HEK293 (cell line): ENCODE measurements at regions not wholly inside any gene's neighbourhood (a gene's known extent, or its start where the extent isn't known, plus 50 kb on each side); places are given as distances from the start of the nearest gene placed in this dataset.

Experiments used
- CTCF ChIA-PET: fragments of 350-600 bp; formaldehyde crosslinking; extraction: SDS; loops from one replicate; lab custom pipeline; 2021; ENCODE audit warnings: antibody characterized with exemption; lab: Yijun Ruan, JAX
- POLR2A ChIA-PET: fragments of 300-600 bp; formaldehyde crosslinking; extraction: SDS; loops from one replicate; lab custom pipeline; 2020; ENCODE audit warnings: antibody characterized with exemption, inconsistent platforms; lab: Yijun Ruan, JAX
- H3K27ac ChIP-seq: fragments of 200-500 bp; sonication (Bioruptor generic); 2 replicates; pipeline ENCODE4 v1.5.1; 2014; ENCODE audit warnings: low read depth, low read length, control low read depth, inconsistent platforms; ENCODE audit errors: extremely low read depth
- H3K36me3 ChIP-seq, 2 experiments: fragments of 200-500 bp in 1 of 2; sonication (Bioruptor generic) in 1 of 2; 1 replicate in 1 of 2; 2 replicates in 1 of 2; pipeline ENCODE4 v1.5.1; 2014 to 2017; ENCODE audit warnings: inconsistent platforms in 2 of 2, low read length in 2 of 2; ENCODE audit not compliant: control insufficient read depth in 2 of 2, insufficient read depth in 1 of 2
- H3K4me1 ChIP-seq: fragments of 200-500 bp; sonication (Bioruptor generic); 2 replicates; pipeline ENCODE4 v1.5.1; 2014; ENCODE audit warnings: mild to moderate bottlenecking, low read length, inconsistent platforms; ENCODE audit not compliant: control insufficient read depth, insufficient read depth
- H3K4me3 ChIP-seq: 2 replicates; pipeline ENCODE4 v1.5.1; 2011; ENCODE audit warnings: low read depth, mild to moderate bottlenecking, control low read depth, low read length, moderate library complexity
- H3K9me3 ChIP-seq: fragments of 200-500 bp; sonication (Bioruptor generic); 2 replicates; pipeline ENCODE4 v1.5.1; 2014; ENCODE audit warnings: low read depth, low read length, inconsistent platforms; ENCODE audit not compliant: control insufficient read depth, insufficient read depth
- BCL11A ChIP-seq: fragments of 450-650 bp; formaldehyde crosslinking; IDR thresholded peaks from 2 replicates; pipeline ENCODE4 v1.5.1; 2016; ENCODE audit warnings: low read depth, missing biosample characterization, missing genetic modification characterization
- BCL11B ChIP-seq: fragments of 450-650 bp; formaldehyde crosslinking; IDR thresholded peaks from 2 replicates; pipeline ENCODE4 v1.5.1; 2016; ENCODE audit warnings: low read depth, missing biosample characterization, missing genetic modification characterization
- HOXC10 ChIP-seq: sonication (generic); formaldehyde crosslinking; IDR thresholded peaks from 2 replicates; pipeline ENCODE4 v1.8.1; 2023; ENCODE audit warnings: mild to moderate bottlenecking, missing genetic modification reagents
- IKZF3 ChIP-seq: fragments of 450-650 bp; IDR thresholded peaks from 2 replicates; pipeline ENCODE4 v1.5.0; 2018; ENCODE audit warnings: missing biosample characterization, mild to moderate bottlenecking, missing genetic modification characterization, moderate library complexity
- KLF17 ChIP-seq: fragments of 450-650 bp; formaldehyde crosslinking; IDR thresholded peaks from 2 replicates; pipeline ENCODE4 v1.5.1; 2016; ENCODE audit warnings: missing biosample characterization, missing genetic modification characterization
- MEIS1 ChIP-seq: sonication (generic); formaldehyde crosslinking; IDR thresholded peaks from 2 replicates; pipeline ENCODE4 v1.8.1; 2022; ENCODE audit warnings: missing genetic modification reagents, mild to moderate bottlenecking, borderline replicate concordance
- MZF1 ChIP-seq: fragments of 450-650 bp; formaldehyde crosslinking; IDR thresholded peaks from 2 replicates; pipeline ENCODE4 v1.5.1; 2017; ENCODE audit warnings: missing biosample characterization, missing genetic modification characterization, borderline replicate concordance
- ZBTB21 ChIP-seq: fragments of 450-650 bp; formaldehyde crosslinking; IDR thresholded peaks from 2 replicates; pipeline ENCODE4 v1.5.1; 2017; ENCODE audit warnings: missing biosample characterization, missing genetic modification characterization
- ZBTB48 ChIP-seq: fragments of 450-650 bp; formaldehyde crosslinking; IDR thresholded peaks from 2 replicates; pipeline ENCODE4 v1.5.1; 2016; ENCODE audit warnings: missing biosample characterization, missing genetic modification characterization
- ZEB2 ChIP-seq: fragments of 450-650 bp; formaldehyde crosslinking; IDR thresholded peaks from 2 replicates; pipeline ENCODE4 v1.5.1; 2016; ENCODE audit warnings: missing biosample characterization, missing genetic modification characterization
- ZNF138 ChIP-seq: fragments of 450-650 bp; formaldehyde crosslinking; IDR thresholded peaks from 2 replicates; pipeline ENCODE4 v1.5.1; 2016; ENCODE audit warnings: missing biosample characterization, missing genetic modification characterization, borderline replicate concordance
- ZNF223 ChIP-seq: fragments of 450-650 bp; formaldehyde crosslinking; IDR thresholded peaks from 2 replicates; pipeline ENCODE4 v1.5.1; 2016; ENCODE audit warnings: missing biosample characterization, missing genetic modification characterization
- ZNF239 ChIP-seq: fragments of 450-650 bp; formaldehyde crosslinking; IDR thresholded peaks from 2 replicates; pipeline ENCODE4 v1.5.1; 2016; ENCODE audit warnings: missing biosample characterization, missing genetic modification characterization
- ZNF341 ChIP-seq: fragments of 450-650 bp; formaldehyde crosslinking; IDR thresholded peaks from 2 replicates; pipeline ENCODE4; 2016; ENCODE audit warnings: low read depth, missing biosample characterization, missing genetic modification characterization
- ZNF350 ChIP-seq: fragments of 450-650 bp; formaldehyde crosslinking; IDR thresholded peaks from 2 replicates; pipeline ENCODE4 v1.5.0; 2017; ENCODE audit warnings: missing biosample characterization, mild to moderate bottlenecking, missing genetic modification characterization
- ZNF394 ChIP-seq: fragments of 450-650 bp; formaldehyde crosslinking; IDR thresholded peaks from 2 replicates; pipeline ENCODE4 v1.5.1; 2016; ENCODE audit warnings: missing biosample characterization, missing genetic modification characterization, mild to moderate bottlenecking, moderate library complexity, borderline replicate concordance
- ZNF488 ChIP-seq: fragments of 450-650 bp; formaldehyde crosslinking; IDR thresholded peaks from 2 replicates; pipeline ENCODE4 v1.5.1; 2016; ENCODE audit warnings: missing biosample characterization, missing genetic modification characterization
- ZNF518A ChIP-seq: fragments of 450-650 bp; formaldehyde crosslinking; conservative IDR thresholded peaks from 2 replicates; pipeline ENCODE4 v1.5.1; 2016; ENCODE audit warnings: low read depth, missing biosample characterization, missing genetic modification characterization
- ZNF548 ChIP-seq: fragments of 450-650 bp; formaldehyde crosslinking; IDR thresholded peaks from 2 replicates; pipeline ENCODE4 v1.5.1; 2016; ENCODE audit warnings: missing biosample characterization, missing genetic modification characterization
- ZNF624 ChIP-seq: fragments of 450-650 bp; formaldehyde crosslinking; IDR thresholded peaks from 2 replicates; pipeline ENCODE4 v1.5.1; 2017; ENCODE audit warnings: missing biosample characterization, missing genetic modification characterization
- ZNF785 ChIP-seq: fragments of 450-650 bp; formaldehyde crosslinking; IDR thresholded peaks from 2 replicates; pipeline ENCODE4 v1.5.1; 2016; ENCODE audit warnings: missing biosample characterization, missing genetic modification characterization
- ZSCAN16 ChIP-seq: fragments of 450-650 bp; formaldehyde crosslinking; IDR thresholded peaks from 2 replicates; pipeline ENCODE4 v1.5.1; 2016; ENCODE audit warnings: missing biosample characterization, missing genetic modification characterization
- ZSCAN4 ChIP-seq: fragments of 450-650 bp; formaldehyde crosslinking; IDR thresholded peaks from 2 replicates; pipeline ENCODE4 v1.5.1; 2017; ENCODE audit warnings: missing biosample characterization, missing genetic modification characterization

GRCh38 chr3:34323517-34323916, 525.1 kb downstream of the PDCD6IP start:
- no peak overlapping the region for H3K4me3 ChIP-seq
- H3K27ac ChIP-seq, result no peak overlapping the region
- no peaks in the 10 kb centered on the region for H3K4me1 ChIP-seq
- CTCF ChIA-PET, result no interaction called here
- POLR2A ChIA-PET, result no interaction called here
- no peaks in the 10 kb centered on the region for H3K9me3 ChIP-seq
- no peaks in the 10 kb centered on the region for H3K36me3 ChIP-seq
- TF ChIP-seq MEIS1 (CRISPR knock-in tag), result no peak
- no peak for TF ChIP-seq ZNF394 (tag by site-specific recombination)
- no peak for TF ChIP-seq HOXC10 (CRISPR knock-in tag)
- no peak for TF ChIP-seq ZEB2 (tag by site-specific recombination)
- TF ChIP-seq ZSCAN4 (tag by site-specific recombination), result no peak
- no peak for TF ChIP-seq ZNF488 (tag by site-specific recombination)
- no peak for TF ChIP-seq ZNF138 (tag by site-specific recombination)
- TF ChIP-seq ZNF785, result no peak
- no peak for TF ChIP-seq IKZF3
- TF ChIP-seq ZNF624 (tag by site-specific recombination), result no peak
- TF ChIP-seq ZBTB48, result no peak
- no peak for TF ChIP-seq ZNF350 (tag by site-specific recombination)
- TF ChIP-seq, all 188 proteins: peak for 0

- Histone ChIP-seq H3K9me3 (no peaks in the 10 kb centered on the region), H3K4me3 (no peak overlapping the region)
- ChIA-PET CTCF (no interaction called here), POLR2A (no interaction called here)
- TF ChIP-seq HOXC10 (CRISPR knock-in tag), result no peak
- no peak for TF ChIP-seq ZSCAN16 (tag by site-specific recombination)
- no peak for TF ChIP-seq MZF1
- TF ChIP-seq ZNF548 (tag by site-specific recombination), result no peak
- no peak for TF ChIP-seq ZNF341 (tag by site-specific recombination)
- TF ChIP-seq ZNF223 (tag by site-specific recombination), result no peak
- no peak for TF ChIP-seq BCL11B (tag by site-specific recombination)
- TF ChIP-seq ZBTB21, result no peak
- no peak for TF ChIP-seq BCL11A (tag by site-specific recombination)
- TF ChIP-seq KLF17 (tag by site-specific recombination), result no peak
- TF ChIP-seq ZNF518A (tag by site-specific recombination), result no peak
- TF ChIP-seq ZNF239, result no peak
- TF ChIP-seq, all 188 proteins: peak for 0
- Histone ChIP-seq H3K27ac (no peak overlapping the region), H3K36me3 (no peaks in the 10 kb centered on the region), H3K4me1 (no peaks in the 10 kb centered on the region)
Measured at GRCh38 chr3:34346656-34347055, 548.2 kb downstream of the PDCD6IP start.
